Bronchial epithelial cell (primary cell): ENCODE measurements at regions not wholly inside any gene's neighbourhood (a gene's known extent, or its start where the extent isn't known, plus 50 kb on each side); places are given as distances from the start of the nearest gene placed in this dataset.

Source experiments
- DNase-seq: peaks from one replicate; pipeline ENCODE4 v3.0.0-alpha.2; 2010; ENCODE audit warnings: low read depth
- FAIRE-seq: peaks from 2 replicates; lab custom pipeline; 2011; peaks lifted over from hg19 to GRCh38; lab: Jason Lieb, UNC
- H3K27me3 ChIP-seq: 2 replicates; pipeline ENCODE4 v1.5.1; 2011; ENCODE audit warnings: low read length; ENCODE audit not compliant: control insufficient read depth, insufficient read depth
- H3K36me3 ChIP-seq: 2 replicates; pipeline ENCODE4 v1.5.1; 2011; ENCODE audit warnings: low read length; ENCODE audit not compliant: control insufficient read depth, insufficient read depth
- H3K4me3 ChIP-seq: 2 replicates; pipeline ENCODE4 v1.5.1; 2011; ENCODE audit warnings: mild to moderate bottlenecking, low read depth, low read length, control low read depth
- CTCF ChIP-seq: IDR thresholded peaks from 2 replicates; pipeline ENCODE4 v1.5.1; 2011; ENCODE audit warnings: mild to moderate bottlenecking, moderate library complexity, low read length, control low read depth, inconsistent platforms; ENCODE audit not compliant: insufficient read depth, severe bottlenecking

GRCh38 chr5:99068944-99069650, 140.3 kb upstream of the CHD1 start:
- no peak for TF ChIP-seq CTCF
- DNase-seq (no peak), FAIRE-seq (no peak)

GRCh38 chr5:99063737-99064136, 134.9 kb upstream of the CHD1 start:
- FAIRE-seq (no peak), DNase-seq (no peak)
- no peak overlapping the region for H3K4me3 ChIP-seq
- H3K36me3 ChIP-seq, result no peaks in the 10 kb centered on the region
- no peaks in the 10 kb centered on the region for H3K27me3 ChIP-seq
- TF ChIP-seq CTCF, result no peak

More at GRCh38 chr5:99068944-99069650, 140.3 kb upstream of the CHD1 start:
- no peak overlapping the region for H3K4me3 ChIP-seq
- no peaks in the 10 kb centered on the region for H3K36me3 ChIP-seq
- no peaks in the 10 kb centered on the region for H3K27me3 ChIP-seq

GRCh38 chr5:99061711-99062110, 132.9 kb upstream of the CHD1 start:
- Histone ChIP-seq H3K27me3 (no peaks in the 10 kb centered on the region), H3K4me3 (no peak overlapping the region), H3K36me3 (no peaks in the 10 kb centered on the region)
- FAIRE-seq (peak; percentile 62), DNase-seq (peak; percentile 77)
- TF ChIP-seq CTCF, result no peak

DNA sequence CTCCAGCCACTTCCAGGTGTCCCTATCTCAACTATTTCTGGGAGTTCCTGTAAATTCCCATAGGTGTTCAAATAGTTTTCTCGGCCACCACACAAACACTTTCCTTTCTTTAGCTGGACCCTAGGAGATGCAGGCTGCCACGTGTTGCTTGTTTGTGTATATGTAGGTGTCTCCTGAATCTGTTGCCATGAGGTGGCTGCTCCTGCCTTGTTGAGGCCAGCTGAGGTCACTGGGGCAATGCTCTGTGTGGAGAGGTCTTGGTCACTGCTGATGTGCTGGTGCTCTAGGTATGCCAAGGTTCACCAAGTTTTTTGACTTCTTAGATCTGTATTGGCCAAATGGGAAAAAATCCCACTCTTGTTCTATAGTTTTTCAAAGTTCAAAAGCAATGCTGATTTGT, 132.5 kb upstream of the CHD1 start:
- H3K4me3 ChIP-seq, result no peak overlapping the region
- DNase-seq (no peak), FAIRE-seq (no peak)
- no peak for TF ChIP-seq CTCF
- no peaks in the 10 kb centered on the region for H3K36me3 ChIP-seq
- H3K27me3 ChIP-seq, result no peaks in the 10 kb centered on the region

GRCh38 chr5:99060306-99061261, 131.8 kb upstream of the CHD1 start:
- FAIRE-seq (peak; percentile 7), DNase-seq (peak; percentile 75)
- Histone ChIP-seq H3K27me3 (no peaks in the 10 kb centered on the region), H3K36me3 (no peaks in the 10 kb centered on the region), H3K4me3 (no peak overlapping the region)
- TF ChIP-seq CTCF, result peak; percentile 66
